SK-N-SH treated with all-trans-retinoic acid at 6 μM for 48 hours (cell line): ENCODE measurements at regions not wholly inside any gene's neighbourhood (a gene's known extent, or its start where the extent isn't known, plus 50 kb on each side); places are given as distances from the start of the nearest gene placed in this dataset.
"Not testable (repeated sequence)": the region's sequence is repeated elsewhere in the genome, so short reads cannot be mapped to it uniquely, and the experiment has no call there.

Source experiments
- ATAC-seq: fragments of 200-7000 bp; cut with Tn5 transposase; 3 replicates; pipeline ENCODE4 v1.9.1; 2020; ENCODE audit warnings: mild to moderate bottlenecking, moderate library complexity
- ARNTL ChIP-seq: fragments of 450-650 bp; formaldehyde crosslinking; IDR thresholded peaks from 2 replicates; pipeline ENCODE4 v1.5.0; 2020; ENCODE audit warnings: low read depth, mild to moderate bottlenecking, moderate library complexity, borderline replicate concordance
- BACH2 ChIP-seq: fragments of 250-450 bp; sonication (Bioruptor Pico); IDR thresholded peaks from 2 replicates; pipeline ENCODE4 v1.9.0; 2021; ENCODE audit warnings: mild to moderate bottlenecking, borderline replicate concordance
- CSDC2 ChIP-seq: fragments of 250-450 bp; sonication (Bioruptor Pico); IDR thresholded peaks from 2 replicates; pipeline ENCODE4 v1.5.0; 2020; ENCODE audit warnings: mild to moderate bottlenecking, moderate library complexity
- ISL1 ChIP-seq: fragments of 250-450 bp; sonication (Bioruptor Pico); IDR thresholded peaks from 2 replicates; pipeline ENCODE4 v2.1.2; 2022; ENCODE audit warnings: mild to moderate bottlenecking, moderate library complexity
- OSR1 ChIP-seq: fragments of 250-450 bp; sonication (Bioruptor Pico); IDR thresholded peaks from 2 replicates; pipeline ENCODE4 v1.8.0; 2022; ENCODE audit warnings: moderate library complexity, mild to moderate bottlenecking, inconsistent platforms
- POU6F1 ChIP-seq: fragments of 250-450 bp; sonication (Bioruptor Pico); IDR thresholded peaks from 2 replicates; pipeline ENCODE4 v1.8.0; 2021; ENCODE audit warnings: low read depth, mild to moderate bottlenecking, moderate library complexity, borderline replicate concordance
- PPARA ChIP-seq: fragments of 250-450 bp; sonication (Bioruptor Pico); IDR thresholded peaks from 2 replicates; pipeline ENCODE4 v1.5.0; 2020; ENCODE audit warnings: mild to moderate bottlenecking, borderline replicate concordance
- RARB ChIP-seq: fragments of 250-450 bp; sonication (Bioruptor Pico); IDR thresholded peaks from 2 replicates; pipeline ENCODE4 v1.8.0; 2021; ENCODE audit warnings: mild to moderate bottlenecking, moderate library complexity
- SNAI2 ChIP-seq: fragments of 250-450 bp; sonication (Bioruptor Pico); IDR thresholded peaks from 2 replicates; pipeline ENCODE4 v1.5.0; 2020; ENCODE audit warnings: mild to moderate bottlenecking, moderate library complexity
- TCF4 ChIP-seq: fragments of 250-450 bp; sonication (Bioruptor Pico); IDR thresholded peaks from 2 replicates; pipeline ENCODE4 v1.8.0; 2021; ENCODE audit warnings: mild to moderate bottlenecking, moderate library complexity, borderline replicate concordance
- ZC3H10 ChIP-seq: fragments of 250-450 bp; sonication (Bioruptor Pico); IDR thresholded peaks from 2 replicates; pipeline ENCODE4 v1.5.1; 2021; ENCODE audit warnings: mild to moderate bottlenecking, moderate library complexity
- ZFP3 ChIP-seq: fragments of 250-450 bp; sonication (Bioruptor Pico); IDR thresholded peaks from 2 replicates; pipeline ENCODE4 v1.5.0; 2020; ENCODE audit warnings: mild to moderate bottlenecking, moderate library complexity
- ZNF565 ChIP-seq: fragments of 450-650 bp; formaldehyde crosslinking; conservative IDR thresholded peaks from 2 replicates; pipeline ENCODE4 v1.5.0; 2020; ENCODE audit warnings: low read depth, mild to moderate bottlenecking, moderate library complexity
- ZNF70 ChIP-seq: fragments of 450-650 bp; formaldehyde crosslinking; IDR thresholded peaks from 2 replicates; pipeline ENCODE4 v1.5.0; 2020; ENCODE audit warnings: mild to moderate bottlenecking, moderate library complexity
- TF ChIP-seq, protein P1 (sequence below): fragments of 250-450 bp; sonication (Bioruptor Pico); IDR thresholded peaks from 2 replicates; pipeline ENCODE4 v1.8.0; 2020; ENCODE audit warnings: mild to moderate bottlenecking, moderate library complexity, borderline replicate concordance
- TF ChIP-seq, protein P2 (sequence below): fragments of 250-450 bp; sonication (Bioruptor Pico); IDR thresholded peaks from 2 replicates; pipeline ENCODE4 v1.5.1; 2021; ENCODE audit warnings: mild to moderate bottlenecking, moderate library complexity
- TF ChIP-seq, protein P3 (sequence below): fragments of 250-450 bp; sonication (Bioruptor Pico); IDR thresholded peaks from 2 replicates; pipeline ENCODE4 v1.5.0; 2020; ENCODE audit warnings: mild to moderate bottlenecking, moderate library complexity

GRCh38 chr6:148629592-148630465 is 117.0 kb upstream of the UST start:
- ATAC-seq, result no peak

DNA sequence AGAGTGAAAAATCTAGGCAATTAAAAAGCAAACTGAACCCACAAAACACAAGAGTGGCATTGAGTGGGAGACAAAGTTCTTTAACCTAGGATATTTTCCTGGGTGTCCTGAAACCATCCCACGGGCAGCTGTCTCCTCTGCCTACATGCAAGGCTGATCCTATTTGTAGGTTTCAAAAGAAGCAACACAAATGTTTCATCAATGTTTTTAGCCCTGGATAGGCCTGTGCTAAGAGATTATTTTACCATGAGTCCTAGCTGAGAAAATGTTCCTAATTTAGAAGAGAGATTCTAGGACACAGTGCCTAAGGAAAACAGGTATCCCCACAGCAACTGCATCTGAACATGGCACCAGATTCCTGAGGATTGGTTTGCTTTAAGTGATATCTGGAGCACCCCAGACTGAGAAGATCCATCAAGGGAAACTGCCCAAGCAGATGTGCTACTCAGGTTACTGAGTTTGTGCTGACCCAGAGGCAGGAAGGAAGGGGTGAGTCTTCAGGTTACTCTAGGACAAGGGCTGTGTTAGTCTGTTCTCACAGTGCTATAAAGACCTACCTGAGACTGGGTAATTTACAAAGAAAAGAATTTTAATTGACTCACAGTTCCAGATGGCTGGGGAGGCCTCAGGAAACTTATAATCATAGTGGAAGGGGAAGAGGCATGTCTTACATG is 111.6 kb upstream of the UST start:
- no peak for TF ChIP-seq PPARA
- TF ChIP-seq ISL1 (CRISPR knock-in tag), result no peak
- TF ChIP-seq ZFP3 (CRISPR knock-in tag), result no peak
- ATAC-seq, result no peak

More at GRCh38 chr6:148629592-148630465, 117.0 kb upstream of the UST start:
- no peak for TF ChIP-seq ZNF70 (CRISPR knock-in tag)
- TF ChIP-seq, protein P1, sequence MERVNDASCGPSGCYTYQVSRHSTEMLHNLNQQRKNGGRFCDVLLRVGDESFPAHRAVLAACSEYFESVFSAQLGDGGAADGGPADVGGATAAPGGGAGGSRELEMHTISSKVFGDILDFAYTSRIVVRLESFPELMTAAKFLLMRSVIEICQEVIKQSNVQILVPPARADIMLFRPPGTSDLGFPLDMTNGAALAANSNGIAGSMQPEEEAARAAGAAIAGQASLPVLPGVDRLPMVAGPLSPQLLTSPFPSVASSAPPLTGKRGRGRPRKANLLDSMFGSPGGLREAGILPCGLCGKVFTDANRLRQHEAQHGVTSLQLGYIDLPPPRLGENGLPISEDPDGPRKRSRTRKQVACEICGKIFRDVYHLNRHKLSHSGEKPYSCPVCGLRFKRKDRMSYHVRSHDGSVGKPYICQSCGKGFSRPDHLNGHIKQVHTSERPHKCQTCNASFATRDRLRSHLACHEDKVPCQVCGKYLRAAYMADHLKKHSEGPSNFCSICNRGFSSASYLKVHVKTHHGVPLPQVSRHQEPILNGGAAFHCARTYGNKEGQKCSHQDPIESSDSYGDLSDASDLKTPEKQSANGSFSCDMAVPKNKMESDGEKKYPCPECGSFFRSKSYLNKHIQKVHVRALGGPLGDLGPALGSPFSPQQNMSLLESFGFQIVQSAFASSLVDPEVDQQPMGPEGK, result no peak
- no peak for TF ChIP-seq ZFP3 (CRISPR knock-in tag)
- TF ChIP-seq SNAI2, result no peak
- no peak for TF ChIP-seq RARB
- TF ChIP-seq ZNF565 (CRISPR knock-in tag), result no peak
- TF ChIP-seq TCF4, result no peak
- no peak for TF ChIP-seq ISL1 (CRISPR knock-in tag)
- no peak for TF ChIP-seq ARNTL (CRISPR knock-in tag)
- TF ChIP-seq, protein P2, sequence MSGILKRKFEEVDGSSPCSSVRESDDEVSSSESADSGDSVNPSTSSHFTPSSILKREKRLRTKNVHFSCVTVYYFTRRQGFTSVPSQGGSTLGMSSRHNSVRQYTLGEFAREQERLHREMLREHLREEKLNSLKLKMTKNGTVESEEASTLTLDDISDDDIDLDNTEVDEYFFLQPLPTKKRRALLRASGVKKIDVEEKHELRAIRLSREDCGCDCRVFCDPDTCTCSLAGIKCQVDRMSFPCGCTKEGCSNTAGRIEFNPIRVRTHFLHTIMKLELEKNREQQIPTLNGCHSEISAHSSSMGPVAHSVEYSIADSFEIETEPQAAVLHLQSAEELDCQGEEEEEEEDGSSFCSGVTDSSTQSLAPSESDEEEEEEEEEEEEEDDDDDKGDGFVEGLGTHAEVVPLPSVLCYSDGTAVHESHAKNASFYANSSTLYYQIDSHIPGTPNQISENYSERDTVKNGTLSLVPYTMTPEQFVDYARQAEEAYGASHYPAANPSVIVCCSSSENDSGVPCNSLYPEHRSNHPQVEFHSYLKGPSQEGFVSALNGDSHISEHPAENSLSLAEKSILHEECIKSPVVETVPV (CRISPR knock-in tag), result no peak
- TF ChIP-seq ZC3H10 (CRISPR knock-in tag), result no peak
- TF ChIP-seq, protein P3, sequence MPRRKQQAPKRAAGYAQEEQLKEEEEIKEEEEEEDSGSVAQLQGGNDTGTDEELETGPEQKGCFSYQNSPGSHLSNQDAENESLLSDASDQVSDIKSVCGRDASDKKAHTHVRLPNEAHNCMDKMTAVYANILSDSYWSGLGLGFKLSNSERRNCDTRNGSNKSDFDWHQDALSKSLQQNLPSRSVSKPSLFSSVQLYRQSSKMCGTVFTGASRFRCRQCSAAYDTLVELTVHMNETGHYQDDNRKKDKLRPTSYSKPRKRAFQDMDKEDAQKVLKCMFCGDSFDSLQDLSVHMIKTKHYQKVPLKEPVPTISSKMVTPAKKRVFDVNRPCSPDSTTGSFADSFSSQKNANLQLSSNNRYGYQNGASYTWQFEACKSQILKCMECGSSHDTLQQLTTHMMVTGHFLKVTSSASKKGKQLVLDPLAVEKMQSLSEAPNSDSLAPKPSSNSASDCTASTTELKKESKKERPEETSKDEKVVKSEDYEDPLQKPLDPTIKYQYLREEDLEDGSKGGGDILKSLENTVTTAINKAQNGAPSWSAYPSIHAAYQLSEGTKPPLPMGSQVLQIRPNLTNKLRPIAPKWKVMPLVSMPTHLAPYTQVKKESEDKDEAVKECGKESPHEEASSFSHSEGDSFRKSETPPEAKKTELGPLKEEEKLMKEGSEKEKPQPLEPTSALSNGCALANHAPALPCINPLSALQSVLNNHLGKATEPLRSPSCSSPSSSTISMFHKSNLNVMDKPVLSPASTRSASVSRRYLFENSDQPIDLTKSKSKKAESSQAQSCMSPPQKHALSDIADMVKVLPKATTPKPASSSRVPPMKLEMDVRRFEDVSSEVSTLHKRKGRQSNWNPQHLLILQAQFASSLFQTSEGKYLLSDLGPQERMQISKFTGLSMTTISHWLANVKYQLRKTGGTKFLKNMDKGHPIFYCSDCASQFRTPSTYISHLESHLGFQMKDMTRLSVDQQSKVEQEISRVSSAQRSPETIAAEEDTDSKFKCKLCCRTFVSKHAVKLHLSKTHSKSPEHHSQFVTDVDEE (CRISPR knock-in tag), result no peak
- no peak for TF ChIP-seq POU6F1 (CRISPR knock-in tag)
- TF ChIP-seq BACH2 (CRISPR knock-in tag), result no peak
- TF ChIP-seq CSDC2 (CRISPR knock-in tag), result no peak
- no peak for TF ChIP-seq OSR1 (CRISPR knock-in tag)
- TF ChIP-seq PPARA, result no peak
- TF ChIP-seq, all 23 proteins: peak for 0

GRCh38 chr6:148641836-148642235 is 105.0 kb upstream of the UST start:
- ATAC-seq, result not testable (repeated sequence)

DNA sequence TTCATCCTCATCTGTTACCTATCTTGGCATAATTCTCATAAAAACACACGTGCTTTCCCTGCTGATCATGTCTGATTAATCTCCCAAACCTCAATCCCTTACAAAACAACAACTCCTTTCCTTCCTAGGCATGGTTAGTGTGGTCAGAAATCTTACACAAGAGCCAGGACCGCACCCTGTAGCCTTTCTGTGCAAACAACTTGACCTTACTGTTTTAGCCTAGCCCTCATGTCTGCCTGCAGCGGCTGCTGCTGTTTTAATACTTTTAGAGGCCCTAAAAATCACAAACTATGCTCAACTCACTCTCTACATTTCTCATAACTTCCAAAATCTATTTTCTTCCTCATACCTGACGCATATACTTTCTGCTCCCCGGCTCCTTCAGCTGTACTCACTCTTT is 103.6 kb upstream of the UST start:
- ATAC-seq, result not testable (repeated sequence)

DNA sequence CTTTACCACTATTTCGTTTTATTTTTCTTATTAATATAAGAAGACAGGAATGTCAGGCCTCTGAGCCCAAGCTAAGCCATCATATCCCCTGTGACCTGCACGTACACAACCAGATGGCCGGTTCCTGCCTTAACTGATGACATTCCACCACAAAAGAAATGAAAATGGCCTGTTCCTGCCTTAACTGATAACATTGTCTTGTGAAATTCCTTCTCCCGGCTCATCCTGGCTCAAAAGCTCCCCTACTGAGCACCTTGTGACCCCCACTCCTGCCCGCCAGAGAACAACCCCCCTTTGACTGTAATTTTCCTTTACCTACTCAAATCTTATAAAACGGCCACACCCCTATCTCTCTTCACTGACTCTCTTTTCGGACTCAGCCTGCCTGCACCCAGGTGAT is 101.8 kb upstream of the UST start:
- not testable (repeated sequence) for ATAC-seq
